GM12872 (cell line): ENCODE measurements at regions not wholly inside any gene's neighbourhood (a gene's known extent, or its start where the extent isn't known, plus 50 kb on each side); places are given as distances from the start of the nearest gene placed in this dataset.

Experiments
- TF ChIP-seq, protein P1 (sequence below): IDR thresholded peaks from 3 replicates; pipeline ENCODE4 v1.5.1; 2011; ENCODE audit warnings: low read depth, mild to moderate bottlenecking, low read length, moderate library complexity; ENCODE audit not compliant: insufficient read depth

DNA sequence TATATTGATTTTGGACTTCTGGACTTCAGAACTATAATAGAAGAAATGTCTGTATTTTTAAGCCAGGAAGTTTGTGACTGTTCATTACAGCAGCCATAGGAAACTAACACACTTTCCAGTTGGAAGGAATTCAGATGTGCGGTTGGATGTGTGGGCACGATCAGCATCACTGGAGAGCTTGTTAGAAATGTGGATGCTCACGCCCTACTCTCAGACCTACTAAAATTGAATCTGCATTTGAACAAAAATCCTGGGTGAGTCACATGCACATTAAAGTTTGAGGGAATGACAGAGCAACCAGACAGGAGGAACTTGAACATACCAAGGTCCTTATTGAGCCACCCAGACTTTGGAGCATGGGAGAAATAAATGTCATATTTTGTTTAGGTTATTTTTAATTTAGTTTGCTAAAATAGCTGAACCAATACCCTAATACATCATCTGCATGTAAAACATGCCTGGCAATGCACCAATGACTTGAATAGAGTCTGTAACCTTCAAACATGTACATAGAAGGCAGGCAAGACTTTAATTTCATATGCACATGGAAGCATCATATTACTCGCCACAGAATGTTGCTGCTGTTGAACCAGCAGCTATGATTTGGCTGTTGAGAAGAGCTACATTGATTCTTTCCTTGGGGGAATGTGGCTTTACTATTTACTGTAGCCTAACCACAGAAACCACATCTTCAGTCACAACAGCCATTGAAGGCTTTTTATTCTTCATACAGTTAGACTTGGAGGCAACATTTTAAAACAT is 346.2 kb downstream of the BARHL2 start:
- TF ChIP-seq, protein P1, sequence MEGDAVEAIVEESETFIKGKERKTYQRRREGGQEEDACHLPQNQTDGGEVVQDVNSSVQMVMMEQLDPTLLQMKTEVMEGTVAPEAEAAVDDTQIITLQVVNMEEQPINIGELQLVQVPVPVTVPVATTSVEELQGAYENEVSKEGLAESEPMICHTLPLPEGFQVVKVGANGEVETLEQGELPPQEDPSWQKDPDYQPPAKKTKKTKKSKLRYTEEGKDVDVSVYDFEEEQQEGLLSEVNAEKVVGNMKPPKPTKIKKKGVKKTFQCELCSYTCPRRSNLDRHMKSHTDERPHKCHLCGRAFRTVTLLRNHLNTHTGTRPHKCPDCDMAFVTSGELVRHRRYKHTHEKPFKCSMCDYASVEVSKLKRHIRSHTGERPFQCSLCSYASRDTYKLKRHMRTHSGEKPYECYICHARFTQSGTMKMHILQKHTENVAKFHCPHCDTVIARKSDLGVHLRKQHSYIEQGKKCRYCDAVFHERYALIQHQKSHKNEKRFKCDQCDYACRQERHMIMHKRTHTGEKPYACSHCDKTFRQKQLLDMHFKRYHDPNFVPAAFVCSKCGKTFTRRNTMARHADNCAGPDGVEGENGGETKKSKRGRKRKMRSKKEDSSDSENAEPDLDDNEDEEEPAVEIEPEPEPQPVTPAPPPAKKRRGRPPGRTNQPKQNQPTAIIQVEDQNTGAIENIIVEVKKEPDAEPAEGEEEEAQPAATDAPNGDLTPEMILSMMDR, result no peak

DNA sequence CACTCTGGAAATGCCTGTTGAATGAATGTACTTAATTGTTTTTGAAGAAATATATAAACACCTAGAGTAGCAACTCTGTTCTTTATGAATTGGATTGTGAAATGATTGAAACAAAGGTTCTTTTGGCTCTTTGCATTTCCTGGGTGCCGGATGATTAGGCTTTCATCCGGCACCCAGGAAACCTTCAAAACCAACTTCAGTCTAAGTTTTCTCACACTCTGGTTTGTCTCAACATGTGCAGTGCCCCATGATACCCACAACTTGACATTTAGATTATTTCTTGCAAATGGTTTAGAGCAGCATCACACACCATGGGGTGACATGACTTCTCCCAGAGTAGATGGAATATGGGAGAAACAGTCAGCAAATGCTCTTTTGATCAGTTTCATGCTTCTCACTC is 354.9 kb downstream of the BARHL2 start:
- TF ChIP-seq, protein P1, result no peak

DNA sequence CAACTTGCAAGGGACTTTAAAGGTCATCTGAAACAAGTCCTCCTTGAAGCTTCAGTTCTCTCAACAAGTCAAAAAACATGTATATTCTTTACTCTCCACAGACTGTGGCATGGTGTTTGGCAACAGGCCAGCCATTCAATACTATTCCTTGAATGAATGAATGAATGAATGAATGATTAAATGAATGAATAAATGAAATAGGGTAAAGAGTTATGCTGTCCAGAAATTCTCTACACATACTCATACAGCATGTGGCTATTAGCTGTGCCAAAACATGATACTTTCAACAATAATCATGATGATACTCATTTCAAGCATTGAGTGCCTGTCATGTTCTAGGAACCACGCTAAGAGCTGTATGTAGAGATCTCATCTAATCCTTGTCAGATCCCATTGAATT is 356.1 kb downstream of the BARHL2 start:
- TF ChIP-seq, protein P1, result no peak

DNA sequence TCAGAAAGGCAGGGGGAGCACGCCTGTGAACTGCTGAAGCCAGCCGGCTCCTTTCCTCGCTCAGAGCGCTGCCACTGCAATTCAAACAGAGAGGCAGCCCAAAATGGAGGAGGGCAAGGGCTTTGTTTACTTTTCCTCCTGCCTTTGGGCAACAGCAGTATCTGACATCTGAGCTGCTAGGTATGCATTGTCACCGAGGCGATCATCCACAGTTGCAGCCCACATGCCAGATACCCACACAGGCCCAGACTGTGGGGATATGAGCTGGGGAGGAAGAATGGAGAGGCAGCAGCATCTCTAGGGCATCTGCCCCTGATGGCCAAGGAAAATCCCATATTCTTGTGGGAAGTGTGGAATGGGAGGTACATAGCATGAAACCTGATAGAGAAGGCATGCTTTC is 357.1 kb downstream of the BARHL2 start:
- TF ChIP-seq, protein P1, result no peak

DNA sequence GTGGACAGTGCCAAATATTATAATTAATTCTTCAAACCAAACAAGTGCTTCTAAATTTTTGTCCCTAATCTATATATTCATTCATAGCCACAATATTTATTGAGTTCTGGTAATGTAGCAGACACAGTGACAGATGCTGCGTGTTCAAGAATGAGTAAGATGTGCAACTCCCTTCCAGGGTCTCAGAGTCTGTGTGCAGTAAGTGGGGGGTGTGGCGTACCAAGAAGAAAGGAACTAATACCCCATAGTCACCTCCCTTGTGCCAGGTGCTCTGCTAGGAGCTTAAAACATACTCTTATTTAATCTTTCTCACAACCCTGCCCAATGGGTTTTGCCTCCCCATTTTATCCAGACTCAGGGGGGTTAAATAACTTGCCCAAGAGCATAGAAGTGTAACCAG is 358.7 kb downstream of the BARHL2 start:
- TF ChIP-seq, protein P1, result no peak

DNA sequence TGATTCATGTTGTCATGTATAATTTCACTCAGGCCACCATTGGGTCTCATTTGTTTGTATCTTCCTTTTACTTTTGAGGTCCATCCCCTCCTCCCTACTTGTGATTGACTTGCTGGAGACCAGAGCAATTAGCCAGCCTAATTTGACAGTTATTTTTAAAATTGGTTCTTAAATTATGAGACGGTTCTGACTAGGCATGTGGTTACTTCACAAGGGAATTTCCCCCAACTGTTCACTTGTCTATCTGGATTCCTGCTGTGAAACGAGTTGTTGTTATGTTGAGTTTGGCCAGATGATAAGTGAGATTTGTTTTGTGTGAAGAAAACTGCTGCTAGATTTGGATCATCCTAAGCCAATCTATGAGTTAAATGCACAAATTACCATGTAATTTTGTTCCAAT is 359.1 kb downstream of the BARHL2 start:
- TF ChIP-seq, protein P1, result no peak

DNA sequence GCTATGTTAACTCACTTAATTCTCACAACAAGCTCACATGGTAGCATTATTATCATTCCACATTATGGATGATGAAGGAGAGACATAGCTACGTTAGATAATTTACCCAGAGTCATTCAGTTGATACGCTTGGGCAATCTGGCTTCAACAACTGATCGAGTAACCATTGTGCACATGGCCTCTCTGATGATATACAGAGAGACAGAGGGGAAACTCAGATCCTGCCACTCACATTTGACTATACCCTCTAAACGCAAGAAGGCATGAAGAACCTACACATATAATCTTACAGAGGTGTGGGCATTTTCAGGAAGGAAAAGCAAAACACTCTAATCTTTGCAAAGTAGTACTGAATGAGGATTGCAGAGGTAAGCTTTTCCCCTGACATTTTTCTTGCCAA is 360.1 kb downstream of the BARHL2 start:
- TF ChIP-seq, protein P1, result no peak
